T-helper 2 cell treated with Interferon-gamma antibody and Interleukin-4, amounts not matched to agents 100 ng/mL and 5 ng/mL, for 36 hours (primary cell): ENCODE measurements at regions not wholly inside any gene's neighbourhood (a gene's known extent, or its start where the extent isn't known, plus 50 kb on each side); places are given as distances from the start of the nearest gene placed in this dataset.

Experiments used
- intact Hi-C: fragments of 100-400 bp; cut with micrococcal nuclease; formaldehyde crosslinking; loops from one replicate; pipeline ENCODE4 v1.15.1; 2023

DNA sequence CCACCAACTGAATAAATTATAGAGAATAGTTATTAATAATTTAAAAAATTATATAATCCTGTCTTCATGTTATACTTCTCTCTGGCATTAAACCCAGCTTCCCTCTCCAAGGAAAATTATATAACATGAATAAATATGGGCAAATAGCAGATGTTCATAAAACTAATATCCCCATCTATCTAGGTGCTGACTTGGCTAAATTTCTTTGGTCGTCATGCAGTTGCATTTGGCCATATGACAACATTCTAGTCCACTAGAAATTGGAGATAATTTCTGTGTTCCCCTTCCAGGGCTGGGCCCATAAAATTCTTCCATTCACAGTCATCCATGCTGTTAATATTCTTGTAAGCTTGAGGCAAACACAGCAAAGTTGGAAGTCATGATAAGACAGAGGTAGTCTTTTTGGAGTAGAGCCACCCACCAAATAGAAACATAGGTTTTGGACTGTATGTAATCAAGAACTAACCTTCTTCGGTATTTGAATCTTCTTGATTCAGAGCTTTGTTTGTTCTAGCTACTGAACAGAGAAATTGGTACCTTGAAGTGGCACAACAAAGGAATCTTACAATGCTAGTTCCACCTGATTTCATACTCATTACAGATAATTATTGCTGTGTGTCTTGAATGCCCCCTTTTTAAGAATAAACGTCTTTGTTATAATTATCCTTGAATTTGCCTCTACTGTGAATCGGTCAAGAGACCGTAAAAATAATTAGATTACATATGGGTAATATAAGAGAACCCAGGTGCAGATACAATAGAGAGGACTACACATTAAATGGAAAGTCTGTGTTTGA is 678.5 kb upstream of the PCDH20 start:
- intact Hi-C loops = no loop called here

- intact Hi-C loops = no loop called here
Measured at GRCh38 chr13:62092949-62093348, 677.3 kb upstream of the PCDH20 start.

- intact Hi-C loops = no loop called here
Measured at GRCh38 chr13:62092536-62092935, 676.9 kb upstream of the PCDH20 start.

GRCh38 chr13:62088165-62088564 is 672.5 kb upstream of the PCDH20 start:
- intact Hi-C loops = no loop called here

GRCh38 chr13:62087124-62087523 is 671.5 kb upstream of the PCDH20 start:
- intact Hi-C loops = no loop called here

GRCh38 chr13:62085337-62086229 is 669.9 kb upstream of the PCDH20 start:
- intact Hi-C loops = no loop called here

GRCh38 chr13:62084728-62085127 is 669.1 kb upstream of the PCDH20 start:
- intact Hi-C loops = no loop called here

DNA sequence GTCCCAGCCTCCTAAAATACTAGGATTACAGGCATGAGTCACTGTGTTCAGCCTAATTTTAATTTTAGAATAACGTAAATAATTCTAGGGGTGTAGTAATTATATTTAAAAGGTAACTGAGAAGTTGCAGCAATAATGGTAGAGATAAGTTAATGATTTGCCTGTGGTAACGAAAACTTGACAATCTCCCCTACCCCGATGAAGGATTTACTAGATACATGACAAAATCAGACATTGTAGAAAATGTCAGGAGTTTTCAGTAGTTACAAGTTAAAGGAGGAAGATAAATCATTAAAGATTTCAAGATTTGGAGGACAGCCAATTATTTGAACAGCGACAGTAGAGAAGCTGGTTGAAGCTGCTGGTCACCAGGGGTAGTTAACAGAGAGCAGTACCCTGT is 652.2 kb upstream of the PCDH20 start:
- intact Hi-C loops = no loop called here

DNA sequence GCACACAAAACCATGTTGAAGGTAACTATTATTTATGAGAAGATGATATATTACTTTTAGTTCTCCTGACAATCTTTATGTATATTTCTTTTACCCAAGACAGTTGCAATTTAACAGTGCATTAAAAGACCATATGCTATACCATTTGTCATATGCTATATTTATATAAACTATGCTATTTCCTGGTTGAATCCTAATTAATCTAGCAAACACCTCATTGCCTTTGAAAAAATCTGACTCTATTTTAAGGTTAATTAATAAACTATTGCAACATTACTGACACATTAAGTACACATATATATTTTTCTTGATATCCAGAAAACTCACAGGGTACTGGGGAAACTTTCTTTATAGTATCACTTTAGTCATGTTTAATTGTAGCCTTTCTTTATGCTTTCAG is 649.4 kb upstream of the PCDH20 start:
- intact Hi-C loops = no loop called here

DNA sequence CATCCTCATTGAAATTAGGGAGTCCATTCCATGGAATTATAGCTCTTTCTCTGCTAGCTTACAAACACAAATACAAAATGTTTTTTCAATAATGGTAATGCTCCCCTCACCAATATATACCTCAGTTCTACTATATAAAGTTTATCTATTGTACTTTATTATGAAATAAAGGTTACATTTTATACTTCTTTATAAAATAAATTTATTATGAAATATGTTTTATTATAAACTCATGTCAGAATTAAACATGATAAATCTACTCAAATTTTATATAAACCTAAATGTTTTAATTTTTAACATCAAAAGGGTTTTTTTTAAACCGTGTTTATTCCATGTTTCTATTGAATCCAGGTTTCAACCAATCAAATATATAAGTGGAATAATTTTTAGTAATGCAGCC is 646.1 kb upstream of the PCDH20 start:
- intact Hi-C loops = no loop called here

- intact Hi-C loops = no loop called here
Measured at GRCh38 chr13:62060570-62060969, 644.9 kb upstream of the PCDH20 start.

DNA sequence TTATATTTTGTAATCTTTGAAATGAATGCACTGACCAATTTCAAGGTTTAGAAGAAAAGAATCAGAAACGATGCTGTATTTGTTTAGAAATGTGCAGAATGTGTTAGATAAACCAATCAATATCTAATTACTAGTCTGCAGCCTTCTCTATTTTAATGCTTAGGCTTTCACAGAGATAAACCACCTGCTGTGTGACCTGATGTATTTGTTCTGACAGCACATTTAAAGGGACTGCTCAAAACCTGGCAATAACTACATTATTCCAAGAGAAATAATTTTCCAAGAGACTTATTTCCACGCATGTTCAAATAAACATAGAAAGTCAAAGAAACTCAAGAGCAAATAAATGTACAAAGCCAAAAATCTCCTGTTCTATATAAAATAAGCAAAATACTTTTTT is 641.6 kb upstream of the PCDH20 start:
- intact Hi-C loops = no loop called here

GRCh38 chr13:62049992-62050391 is 634.3 kb upstream of the PCDH20 start:
- intact Hi-C loops = no loop called here

DNA sequence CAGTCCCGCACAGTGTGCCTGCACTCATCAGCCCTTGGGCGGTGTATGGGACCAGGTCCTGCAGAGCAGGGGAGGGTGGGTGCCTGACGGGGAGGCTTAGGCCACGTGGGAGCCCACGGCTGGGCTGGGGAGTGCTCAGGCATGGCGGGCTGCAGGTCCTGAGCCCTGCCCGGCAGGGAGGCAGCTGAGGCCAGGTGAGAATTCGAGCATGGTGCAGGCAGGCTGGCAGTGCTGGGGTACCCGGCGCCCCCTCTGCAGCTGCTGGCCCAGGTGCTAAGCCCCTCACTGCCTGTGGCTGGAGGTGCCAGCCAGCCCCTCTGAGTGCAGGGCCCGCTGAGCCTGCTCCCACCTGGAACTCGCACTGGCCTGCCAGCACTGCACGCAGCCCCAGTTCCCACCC is 630.9 kb upstream of the PCDH20 start:
- intact Hi-C loops = no loop called here

GRCh38 chr13:62043600-62043999 is 628.0 kb upstream of the PCDH20 start:
- intact Hi-C loops = no loop called here

DNA sequence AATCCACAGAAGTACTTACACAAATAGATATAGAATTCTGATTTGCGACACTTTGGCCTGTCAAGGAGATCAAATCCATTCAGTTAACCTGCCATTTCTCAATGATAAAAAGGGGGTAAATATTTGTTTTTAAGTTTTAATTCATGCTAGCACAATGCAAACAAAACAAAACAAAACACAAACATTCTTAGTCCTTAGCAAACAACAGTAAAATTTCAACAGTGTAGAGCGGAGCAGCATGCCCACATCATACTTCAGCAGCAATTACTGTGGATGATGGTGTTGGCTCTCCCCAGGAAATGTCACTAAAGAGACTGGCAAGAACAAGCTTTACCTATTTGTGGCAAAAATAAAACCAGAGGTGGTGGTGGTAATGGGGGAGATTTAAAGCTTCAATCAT is 625.2 kb upstream of the PCDH20 start:
- intact Hi-C loops = no loop called here

DNA sequence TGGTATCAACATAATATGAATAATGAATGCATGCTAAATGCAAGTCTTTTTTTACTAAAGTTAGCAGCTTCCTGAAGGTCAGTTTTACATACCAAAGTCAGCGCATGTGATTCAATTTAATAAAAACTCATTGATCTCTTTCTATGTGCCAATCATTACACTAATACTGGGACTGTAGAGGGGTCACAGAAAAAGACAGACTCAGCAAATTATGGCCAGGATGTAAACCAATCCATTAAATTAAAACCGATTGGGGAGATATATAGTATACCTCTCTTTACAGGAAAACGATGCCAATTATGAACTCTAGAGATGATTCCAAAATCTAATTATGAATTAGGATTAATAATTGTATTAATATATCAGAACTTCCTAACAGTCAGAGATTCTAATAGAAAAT is 624.4 kb upstream of the PCDH20 start:
- intact Hi-C loops = no loop called here

DNA sequence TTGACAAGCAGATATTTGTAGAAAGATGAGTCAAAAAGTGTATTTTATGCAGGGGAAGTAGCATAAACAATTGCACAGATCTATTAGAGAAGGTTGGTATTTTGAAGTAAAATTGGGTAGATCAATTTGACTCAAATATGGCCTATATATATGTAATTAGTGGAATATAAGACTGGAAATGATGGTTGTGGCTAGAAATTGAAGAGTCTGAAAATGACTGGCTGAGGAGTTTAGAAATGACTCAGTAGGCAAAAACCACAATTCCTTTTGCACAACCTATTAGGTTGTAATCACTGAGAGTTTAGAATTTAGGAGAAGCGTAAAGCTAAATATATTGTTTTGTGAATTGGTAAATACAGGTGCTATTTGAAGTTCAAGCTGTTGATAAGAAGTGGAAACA is 622.6 kb upstream of the PCDH20 start:
- intact Hi-C loops = no loop called here

- intact Hi-C loops = no loop called here
Measured at GRCh38 chr13:62035981-62036380, 620.3 kb upstream of the PCDH20 start.

DNA sequence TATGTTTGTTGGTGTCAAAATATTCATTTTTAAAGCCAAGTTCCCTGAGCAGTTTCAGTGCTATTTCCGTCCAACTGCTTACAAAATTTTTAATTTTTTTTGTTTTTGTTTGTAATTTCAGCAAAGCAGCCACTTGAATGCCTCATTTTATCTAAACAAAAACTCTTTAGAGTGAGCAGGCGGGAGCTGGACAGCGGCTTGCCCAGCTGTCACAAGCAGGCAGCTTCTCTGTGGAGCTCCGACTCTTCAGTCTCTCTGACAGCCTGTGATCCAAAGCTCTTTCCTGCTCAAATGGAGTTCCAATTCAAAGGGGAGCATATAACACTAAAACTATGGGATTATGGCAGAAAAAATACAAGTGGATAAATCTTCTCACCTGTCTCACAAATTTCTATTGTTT is 618.3 kb upstream of the PCDH20 start:
- intact Hi-C loops = no loop called here

GRCh38 chr13:62022369-62022768 is 606.7 kb upstream of the PCDH20 start:
- intact Hi-C loops = no loop called here

DNA sequence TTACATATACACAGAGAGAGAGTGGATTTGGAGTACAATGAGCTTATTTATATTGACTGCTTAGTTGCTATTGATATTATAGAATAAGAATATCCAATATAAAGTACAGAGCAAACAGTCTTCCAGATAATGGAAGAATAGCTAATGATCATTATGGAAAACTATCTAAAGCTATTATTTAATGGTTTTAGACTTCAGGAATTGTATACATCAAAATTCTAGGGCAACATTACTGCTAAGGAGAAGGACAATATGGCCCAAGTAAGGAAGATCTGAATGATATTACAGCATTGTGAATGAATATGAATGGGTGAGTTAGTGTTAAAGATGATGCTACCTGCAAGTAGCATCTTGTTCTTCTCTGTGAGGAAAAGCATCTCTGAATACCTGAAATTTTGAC is 604.2 kb upstream of the PCDH20 start:
- intact Hi-C loops = no loop called here

DNA sequence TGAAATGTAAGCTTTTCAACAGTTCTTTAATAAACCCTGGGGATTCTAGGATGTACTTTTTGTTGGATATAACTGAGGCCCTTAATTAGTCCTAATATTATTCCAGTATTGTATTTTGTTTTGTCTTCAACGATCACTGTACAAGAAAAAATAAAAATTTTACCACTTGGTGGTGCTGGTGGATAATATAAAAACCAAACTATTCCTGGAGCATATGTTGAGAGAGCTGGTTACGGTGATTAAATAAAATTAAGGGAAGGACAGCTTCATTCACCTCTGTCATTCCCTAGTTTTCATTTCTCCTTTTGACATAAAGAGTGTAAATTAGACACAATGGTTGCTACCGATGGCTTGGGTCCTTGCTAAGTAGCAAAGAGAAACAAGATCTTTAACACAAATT is 598.6 kb upstream of the PCDH20 start:
- intact Hi-C loops = no loop called here
